Non-pigmented ciliary epithelial cell (primary cell): ENCODE measurements at regions not wholly inside any gene's neighbourhood (a gene's known extent, or its start where the extent isn't known, plus 50 kb on each side); places are given as distances from the start of the nearest gene placed in this dataset.

Experiments used
- DNase-seq: peaks from one replicate; pipeline ENCODE4 v3.0.0-alpha.2; 2010; ENCODE audit warnings: low read depth

DNA sequence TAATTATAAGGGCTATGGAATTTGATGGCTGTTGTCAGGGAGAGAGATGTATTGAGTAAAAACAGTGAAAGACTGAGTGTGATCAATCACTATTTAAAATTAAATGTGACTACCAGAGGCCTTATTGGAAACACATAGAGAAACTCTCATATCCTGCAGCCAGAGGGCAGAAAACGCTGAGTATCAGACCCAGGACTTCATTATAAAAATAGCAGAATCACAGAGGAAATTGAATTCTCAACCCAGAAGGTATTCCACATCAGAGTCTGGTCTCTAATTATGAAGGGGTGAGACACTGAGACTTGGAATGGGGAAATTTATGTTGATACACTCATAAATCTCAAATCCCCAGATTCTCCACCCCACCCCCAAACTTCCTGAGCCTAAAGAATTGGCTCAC lies 69.5 kb upstream of the IL6 start:
- no peak for DNase-seq

DNA sequence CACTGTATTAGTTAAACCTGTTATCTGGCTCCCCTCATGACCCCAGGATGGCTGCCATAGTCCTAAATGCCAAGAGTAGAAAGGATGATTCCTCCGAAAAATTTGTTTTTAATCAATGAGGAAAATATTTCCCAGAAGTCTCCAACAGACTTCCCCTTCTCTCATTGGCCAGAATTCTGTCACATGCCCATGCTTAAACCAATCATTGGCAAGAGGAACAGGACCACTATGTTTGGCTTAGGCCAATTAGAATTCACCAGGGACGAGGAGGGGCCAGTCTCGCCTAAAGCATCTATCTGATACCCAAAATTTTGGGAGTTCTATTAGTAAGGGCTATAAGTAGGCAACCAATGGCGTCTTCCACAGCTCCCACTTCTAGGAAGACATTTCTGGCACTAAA lies 71.2 kb upstream of the IL6 start:
- DNase-seq = no peak

DNA sequence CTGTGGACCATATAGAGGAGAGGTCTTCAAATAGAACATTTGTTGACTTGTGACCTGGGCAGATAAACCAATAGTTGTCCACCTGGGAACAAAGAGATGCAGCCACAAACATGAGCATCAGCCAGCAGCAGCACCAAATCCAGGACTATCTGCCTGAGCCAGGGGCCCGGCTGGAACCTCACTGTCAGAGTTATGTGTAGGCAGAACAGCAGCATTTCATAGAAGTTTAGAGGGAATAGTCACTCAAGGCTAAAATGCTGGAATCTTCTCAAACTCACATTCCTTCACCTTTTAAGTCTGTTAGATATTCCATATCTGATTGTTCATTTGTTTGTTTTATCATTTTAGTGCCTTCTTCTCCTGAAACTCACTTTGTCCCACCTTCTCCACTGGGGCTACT lies 72.2 kb upstream of the IL6 start:
- DNase-seq = no peak

DNA sequence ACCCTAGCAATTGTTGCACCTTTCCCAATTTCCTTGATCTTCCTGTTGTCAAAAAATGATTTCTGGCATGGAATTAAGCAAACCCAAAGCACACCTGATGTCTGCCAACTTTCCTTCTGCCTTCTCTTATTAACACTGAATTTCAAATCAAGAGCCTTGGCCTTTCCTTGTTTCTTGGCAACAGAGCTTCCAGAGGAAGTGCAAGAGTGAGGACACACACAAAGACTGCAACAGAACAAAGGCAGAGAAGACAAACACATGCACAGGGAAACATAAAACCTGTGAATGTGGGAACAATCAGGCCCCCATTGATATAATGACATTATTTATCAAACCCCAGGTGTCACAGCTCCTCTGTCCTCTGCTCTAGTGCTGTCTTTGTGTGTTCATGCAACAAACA lies 73.0 kb upstream of the IL6 start:
- no peak for DNase-seq

DNA sequence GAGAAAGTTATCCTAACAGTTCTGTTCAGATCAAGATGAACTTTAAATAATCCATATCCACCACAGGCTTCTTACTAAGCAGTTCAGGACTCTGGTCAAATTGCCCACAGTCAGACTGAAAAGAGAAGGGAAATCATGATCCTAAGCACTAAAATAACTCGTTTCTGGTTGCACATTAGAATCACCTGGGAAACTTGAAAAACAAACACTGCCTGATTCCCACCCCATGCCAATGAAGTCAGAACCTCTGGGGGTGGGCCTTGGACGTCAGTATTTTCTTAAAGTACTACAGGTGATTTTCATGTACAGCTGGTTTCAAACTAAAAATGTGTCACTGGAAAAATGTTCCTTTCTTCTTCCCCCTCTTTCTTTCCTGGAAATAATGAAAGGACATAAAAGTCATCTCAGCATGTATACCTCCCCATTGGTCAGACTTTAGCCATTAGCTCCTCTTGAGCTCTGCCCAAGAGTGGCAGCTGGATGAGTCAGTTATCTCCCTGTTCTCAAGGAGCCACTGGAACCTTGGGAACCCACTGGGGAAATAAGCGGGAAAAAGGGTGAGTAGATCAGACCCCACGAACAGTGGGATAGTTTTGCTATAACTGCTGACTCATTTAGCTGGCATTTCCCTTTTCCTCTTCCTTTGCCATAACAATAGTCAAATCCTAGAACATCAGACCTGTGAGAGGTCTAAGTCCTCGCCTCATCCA lies 75.3 kb upstream of the IL6 start:
- DNase-seq = no peak

DNA sequence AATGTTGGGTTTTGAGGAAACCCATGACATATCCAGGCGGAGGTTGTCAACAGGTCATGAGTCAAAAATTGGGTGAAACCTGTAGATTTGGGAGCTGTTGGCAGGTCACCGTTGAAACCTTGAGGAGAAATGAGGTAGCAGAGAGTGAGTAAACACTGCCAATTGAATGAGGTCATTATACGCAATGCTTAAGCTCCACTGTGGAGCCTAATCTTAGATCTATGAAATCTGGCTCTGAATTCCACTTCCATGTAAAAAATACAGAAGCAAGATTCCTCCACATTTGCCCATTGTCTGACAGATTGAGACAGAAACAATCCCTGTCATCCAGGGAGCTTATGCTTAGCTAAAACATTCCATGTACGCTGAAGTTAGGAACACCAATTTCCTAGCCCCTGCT lies 76.0 kb upstream of the IL6 start:
- no peak for DNase-seq

DNA sequence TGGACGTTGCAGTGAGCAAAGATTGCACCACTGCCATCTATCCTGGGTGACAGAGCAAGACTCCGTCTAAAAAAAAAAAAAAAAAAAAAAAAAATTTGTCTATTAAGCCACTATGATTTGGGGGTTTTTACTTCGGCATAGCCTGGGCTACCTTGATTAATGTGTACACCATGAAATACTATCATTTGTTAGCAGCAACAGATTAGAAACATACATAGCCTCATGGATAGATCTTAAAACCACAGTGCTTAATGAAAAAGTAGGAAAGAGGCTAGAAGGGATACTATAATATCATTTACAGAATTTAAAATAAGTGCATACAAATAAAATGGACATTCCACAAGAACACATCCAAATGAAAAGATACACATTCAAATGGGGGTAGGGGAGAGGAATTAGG lies 77.3 kb upstream of the IL6 start:
- no peak for DNase-seq

DNA sequence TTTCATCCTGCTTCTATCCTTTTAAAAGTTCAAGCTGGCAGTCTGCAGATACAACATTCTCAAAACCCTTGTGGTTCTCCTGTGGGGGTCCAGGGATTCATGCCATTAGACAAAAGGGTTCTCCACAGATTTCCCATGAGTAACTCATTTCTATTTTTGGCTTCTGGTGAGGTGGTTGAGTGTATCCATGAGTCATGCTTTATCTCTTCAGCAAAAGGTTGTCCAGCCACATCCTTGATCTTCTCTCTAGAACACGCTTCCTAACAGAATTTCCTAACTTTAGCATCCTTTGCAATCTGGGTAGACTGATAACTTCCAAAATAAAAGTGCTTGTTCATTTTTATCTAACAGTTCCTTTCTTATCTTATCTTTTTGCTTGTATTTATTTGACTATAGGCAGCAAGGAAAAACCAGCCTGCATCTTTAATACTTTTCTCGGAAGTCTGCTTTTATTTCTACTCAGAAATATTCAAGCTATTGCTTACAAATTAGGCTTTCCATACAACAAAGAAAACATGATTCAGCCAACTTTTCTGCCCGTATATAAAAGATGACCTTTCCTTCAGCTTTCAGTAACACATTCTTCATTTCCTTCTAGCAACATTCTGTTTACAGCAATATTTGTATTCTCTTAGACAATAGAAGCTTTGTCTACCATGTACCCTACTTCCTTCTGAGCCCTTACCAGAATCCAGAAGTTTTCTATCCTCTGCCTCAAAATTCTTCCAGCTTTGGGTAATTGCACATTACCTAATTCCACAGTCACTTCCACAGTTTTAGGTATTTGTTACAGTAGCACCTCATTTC lies 79.3 kb upstream of the IL6 start:
- DNase-seq = peak; percentile 93

DNA sequence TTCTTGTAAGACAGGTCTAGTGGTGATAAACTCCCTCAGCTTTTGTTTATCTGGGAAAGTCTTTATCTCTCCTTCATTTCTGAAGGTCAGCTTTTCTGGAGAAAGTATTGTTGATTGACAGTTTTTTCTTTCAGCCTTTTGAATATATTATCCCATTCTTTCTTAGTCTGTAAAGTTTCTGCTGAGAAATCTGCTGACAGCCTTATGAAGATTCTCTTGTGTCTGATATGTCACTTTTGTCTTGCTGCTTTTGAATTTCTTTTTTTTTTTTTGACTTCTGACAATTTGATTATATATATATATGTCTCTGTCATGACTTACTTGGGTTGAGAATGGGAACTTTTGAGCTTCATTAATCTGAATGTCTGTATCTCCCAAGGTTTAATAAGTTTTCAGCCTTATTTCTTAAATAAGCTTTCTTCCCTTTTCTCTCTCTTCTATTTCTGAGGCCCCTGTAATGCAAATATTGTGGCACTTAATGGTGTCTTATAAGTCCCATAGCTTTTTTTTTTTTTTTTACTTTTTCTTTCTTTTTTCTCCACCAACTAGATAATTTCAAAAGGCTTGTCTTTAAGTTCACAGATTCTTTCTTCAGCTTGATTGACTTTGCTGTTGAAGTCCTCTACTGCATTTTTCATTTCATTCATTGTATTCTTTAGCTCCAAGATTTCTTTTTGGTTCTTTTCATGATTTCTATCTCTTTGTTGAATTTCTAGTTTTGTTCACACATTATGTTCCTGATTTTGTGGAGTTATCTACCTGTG lies 81.4 kb upstream of the IL6 start:
- no peak for DNase-seq

DNA sequence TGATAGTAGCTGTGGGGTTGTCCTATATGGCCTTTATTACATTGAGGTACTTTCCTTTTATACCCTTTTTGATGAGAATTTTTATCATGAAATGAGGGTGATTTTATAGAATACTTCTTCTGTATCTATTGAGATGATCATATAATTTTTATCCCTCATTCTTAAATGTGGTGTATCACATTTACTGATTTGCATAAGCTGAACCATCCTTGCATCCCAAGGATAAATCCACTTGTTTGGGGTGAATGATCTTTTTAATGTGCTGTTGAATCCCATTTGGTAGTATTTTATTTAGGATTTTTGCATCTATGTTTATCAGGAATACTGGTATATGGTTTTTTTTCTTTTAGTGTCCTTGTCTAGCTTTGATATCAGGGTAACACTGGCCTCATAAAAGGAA lies 84.5 kb upstream of the IL6 start:
- no peak for DNase-seq

DNA sequence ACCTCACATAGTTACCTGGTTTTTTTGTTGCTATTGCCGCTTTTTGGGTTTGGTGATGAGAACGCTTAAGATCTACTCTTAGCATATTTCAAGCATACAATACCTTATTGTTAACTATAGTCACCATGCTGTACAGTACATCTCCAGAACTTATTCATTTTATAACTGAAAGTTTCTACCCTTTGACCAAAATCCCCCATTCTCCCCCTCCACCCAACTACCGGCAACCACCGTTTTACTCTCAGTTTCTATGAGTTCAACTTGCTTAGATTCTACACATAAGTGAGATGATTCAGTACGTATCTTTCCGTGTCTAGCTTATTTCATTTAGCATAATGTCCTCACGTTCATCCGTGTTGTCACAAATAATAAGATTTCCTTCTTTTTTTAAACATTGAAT lies 86.7 kb upstream of the IL6 start:
- no peak for DNase-seq

DNA sequence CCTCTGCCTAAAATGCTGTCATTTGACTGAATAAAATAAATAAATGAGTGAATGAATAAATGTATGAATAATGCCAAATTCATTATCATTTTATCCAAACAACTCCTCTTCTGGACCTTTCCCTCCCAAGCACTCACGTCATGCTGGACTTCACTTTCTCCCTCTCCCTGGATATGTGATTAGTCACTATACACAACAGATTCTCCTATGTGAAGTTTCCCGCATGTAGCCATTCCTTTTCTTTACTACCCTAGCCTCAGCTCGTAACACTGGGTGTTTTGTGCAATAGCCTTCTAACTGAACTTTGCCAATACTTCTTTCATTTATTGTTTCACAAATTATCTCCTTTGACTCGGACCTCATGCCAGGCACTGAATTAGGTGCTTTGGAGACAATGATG lies 87.6 kb upstream of the IL6 start:
- no peak for DNase-seq

DNA sequence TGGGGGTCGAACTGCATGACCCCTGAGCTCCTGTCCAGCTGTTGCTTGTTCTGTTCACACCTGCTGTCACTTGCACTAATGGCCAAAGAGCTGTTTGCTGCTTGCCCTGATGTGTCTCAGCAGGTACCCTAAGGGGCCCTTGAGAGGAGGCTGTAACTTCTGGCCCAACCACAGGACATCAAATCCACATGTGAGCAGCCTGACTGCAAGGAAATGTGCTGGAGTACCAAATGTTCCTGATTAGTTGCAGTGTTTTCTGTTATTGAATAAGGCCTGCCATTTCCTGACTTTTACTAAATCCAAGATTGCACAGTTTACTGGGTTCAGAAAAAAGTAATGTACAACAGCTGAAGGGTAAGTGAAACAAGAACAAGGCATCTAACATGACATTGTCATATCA lies 91.7 kb upstream of the IL6 start:
- DNase-seq = no peak

DNA sequence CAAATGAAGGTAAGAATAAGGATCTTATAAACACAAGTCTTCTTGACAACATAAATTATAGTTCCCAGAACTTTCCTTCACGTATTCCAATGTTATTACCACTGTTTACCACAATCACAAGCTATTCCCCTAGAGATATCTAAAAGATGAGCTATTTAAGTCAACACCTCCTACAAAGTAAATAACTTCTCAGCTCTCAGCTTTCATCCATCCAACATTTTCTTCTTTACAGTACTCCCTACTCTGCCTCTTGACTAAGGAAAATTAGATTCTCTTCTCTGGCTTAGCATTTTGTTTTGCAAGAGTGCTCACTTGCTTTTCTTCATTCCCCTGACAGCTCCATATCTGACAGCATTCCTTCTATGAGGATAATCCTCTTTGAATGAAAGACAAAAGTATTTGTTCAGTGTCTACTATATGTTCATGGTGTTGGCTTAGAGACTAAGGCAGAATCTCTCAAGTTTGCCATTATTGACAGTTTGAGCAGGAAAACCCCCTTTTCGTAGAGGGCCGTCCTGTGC lies 93.0 kb upstream of the IL6 start:
- no peak for DNase-seq

DNA sequence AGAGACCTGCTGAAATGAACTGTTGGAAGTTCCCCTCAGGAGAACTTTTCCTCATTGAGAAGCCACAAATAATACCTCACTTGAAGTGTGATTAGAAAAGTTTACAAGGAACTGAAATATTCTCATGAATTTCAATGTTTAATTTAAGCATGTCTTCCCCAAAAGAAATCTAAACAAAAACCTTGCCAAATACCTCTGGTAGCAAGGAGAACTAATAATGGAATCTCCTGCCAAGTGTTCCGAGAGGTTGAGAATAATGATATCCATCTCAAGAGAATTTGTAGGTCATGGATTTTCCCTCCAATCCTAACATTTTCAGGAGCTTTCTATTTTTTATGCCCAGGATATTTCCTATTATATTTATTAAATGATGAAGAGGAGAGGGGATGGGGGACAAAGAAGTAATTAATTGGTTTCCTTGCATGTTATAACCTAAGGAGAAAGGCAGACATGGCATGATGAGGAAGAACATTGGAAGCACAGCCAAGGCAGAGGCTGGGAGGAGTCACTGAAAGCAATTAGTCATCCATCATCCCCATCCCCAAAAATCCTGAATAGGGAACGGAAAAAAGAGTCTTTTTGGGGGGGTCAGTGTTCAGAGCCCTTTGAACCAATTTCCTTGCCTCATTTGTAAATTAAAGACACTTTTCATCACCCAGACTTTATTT lies 93.6 kb upstream of the IL6 start:
- DNase-seq = no peak

DNA sequence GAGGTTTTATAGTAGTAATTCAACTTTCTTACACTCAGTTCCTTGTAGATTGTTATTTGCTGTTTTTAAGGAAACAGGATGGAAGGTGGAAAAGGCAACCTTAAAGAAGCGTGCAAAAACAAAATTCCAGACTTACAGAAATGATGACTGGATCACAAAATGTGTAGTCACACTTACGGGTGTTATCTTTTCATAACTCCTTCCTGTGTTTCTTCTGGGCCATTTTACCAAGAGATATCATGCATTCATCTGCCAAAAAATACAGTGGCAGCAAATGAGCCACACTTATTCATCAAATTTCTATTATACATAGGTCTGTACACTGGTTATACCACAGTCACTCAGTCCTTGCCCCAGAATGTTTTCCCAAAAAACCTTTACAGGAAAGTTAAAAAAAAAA lies 94.3 kb upstream of the IL6 start:
- no peak for DNase-seq

DNA sequence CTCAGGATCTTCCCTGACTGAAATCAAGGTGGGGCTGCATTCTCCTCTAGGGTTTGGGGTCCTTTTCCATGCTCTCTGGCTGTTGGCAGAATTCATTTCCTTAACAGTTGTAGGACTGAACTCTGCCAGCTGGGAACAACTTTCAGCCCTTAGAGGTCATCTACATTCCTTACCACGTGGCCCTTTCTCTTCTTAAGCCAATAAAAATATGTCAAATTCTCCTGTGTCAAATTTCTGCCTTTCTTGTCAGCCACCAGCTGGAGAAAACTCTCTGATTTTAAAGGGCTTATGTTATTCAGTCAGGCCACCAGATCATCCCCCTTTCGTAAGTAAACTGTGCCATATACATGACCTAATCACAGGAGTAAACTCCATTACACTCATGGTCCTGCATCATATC lies 95.3 kb upstream of the IL6 start:
- no peak for DNase-seq

DNA sequence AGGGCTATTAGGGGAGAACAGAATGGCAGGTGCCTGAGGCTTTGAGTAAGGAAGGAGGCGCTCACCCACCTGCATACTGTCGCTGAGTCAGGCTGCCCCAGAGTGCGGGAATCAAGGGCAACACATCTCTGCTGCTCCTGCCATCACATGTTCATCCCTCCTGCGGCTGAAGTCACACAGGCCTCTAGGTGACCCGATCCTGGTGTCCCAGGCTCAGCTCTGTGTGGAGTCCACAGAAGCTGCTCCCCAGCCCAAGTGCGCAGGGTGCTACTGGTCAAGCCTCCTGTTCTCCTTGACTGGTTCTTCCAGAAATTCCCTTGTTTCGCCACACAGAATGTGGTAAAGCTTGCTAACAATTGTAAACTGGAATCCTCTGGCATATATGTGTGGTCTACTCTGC lies 96.9 kb upstream of the IL6 start:
- no peak for DNase-seq

DNA sequence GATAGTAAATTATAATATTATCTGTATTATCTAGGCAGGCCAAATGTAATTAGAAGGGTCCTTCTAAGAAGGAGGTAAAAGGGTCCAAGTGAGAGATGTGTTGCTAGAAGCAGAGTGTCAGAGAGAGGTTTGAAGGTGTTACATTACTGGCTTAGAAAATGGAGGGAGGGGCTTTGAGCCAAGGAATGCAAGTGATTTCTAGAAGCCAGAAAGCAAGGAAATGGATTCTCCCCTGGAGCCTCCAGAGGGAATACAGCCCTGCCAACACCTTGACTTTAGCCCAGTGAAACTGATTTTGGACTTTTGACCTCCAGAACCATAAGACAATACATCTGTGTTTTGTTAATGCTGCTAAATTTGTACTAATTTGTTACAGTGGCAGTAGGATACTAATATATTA lies 97.9 kb upstream of the IL6 start:
- no peak for DNase-seq

DNA sequence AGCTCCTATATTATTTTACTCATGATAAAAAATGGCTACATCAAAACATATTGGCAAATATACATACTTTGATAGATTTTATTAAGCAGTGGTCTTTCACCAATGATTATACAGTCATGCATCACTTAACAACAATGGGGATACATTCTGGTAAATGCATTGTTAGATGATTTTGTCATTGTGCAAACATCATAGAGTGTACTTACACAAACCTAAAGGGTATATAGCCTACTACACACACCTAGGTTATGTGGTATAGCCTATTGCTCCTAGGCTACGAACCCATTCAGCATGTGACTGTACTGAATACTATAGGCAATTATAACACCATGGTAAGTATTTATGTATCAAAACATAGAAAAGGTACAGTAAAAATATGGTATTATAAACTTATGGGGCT lies 98.9 kb upstream of the IL6 start:
- DNase-seq = no peak

DNA sequence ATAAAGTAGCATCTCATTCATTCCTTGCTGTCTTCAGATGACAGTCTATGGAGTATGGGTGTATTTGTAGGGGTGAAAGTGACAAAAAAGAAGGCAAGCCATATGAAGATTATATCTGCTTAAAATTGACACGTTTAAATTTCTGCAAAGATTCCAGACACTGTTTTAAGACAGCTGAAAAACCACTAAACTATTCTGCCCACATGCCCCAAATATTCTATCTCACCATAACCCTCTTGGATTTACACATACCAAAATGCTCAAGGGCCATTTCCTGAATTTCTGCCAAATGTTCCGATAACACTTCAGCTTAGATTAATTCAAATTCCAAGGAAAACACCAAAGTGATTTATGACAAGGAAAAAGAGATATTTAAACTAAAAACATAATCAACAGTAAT lies 99.9 kb upstream of the IL6 start:
- DNase-seq = no peak

DNA sequence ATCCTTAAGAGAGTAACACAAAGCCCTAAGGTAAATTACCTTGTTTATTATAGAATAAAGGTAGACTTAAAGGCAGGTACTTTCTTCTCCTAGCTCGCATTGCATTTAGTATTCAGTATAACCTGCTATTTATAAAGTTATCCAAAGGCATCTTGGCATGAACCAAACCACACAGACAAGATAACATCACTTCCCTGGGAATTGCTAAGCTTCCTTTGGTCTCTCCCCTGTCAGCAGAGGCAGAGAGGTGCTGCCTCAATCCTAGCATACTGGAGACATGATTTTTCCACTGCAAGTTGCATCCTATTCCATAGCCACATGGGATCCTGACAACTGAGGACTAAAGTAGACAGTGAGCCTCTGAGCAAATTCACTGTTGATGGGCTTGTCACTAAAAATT lies 101.7 kb upstream of the IL6 start:
- DNase-seq = no peak
